ACHN (cell line): ENCODE measurements at regions not wholly inside any gene's neighbourhood (a gene's known extent, or its start where the extent isn't known, plus 50 kb on each side); places are given as distances from the start of the nearest gene placed in this dataset.
A peak's percentile ranks its signal among the peaks of the same experiment; 100 is the strongest.
"Not testable (repeated sequence)": the region's sequence is repeated elsewhere in the genome, so short reads cannot be mapped to it uniquely, and the experiment has no call there.

Source experiments
- DNase-seq: peaks from one replicate; pipeline ENCODE4 v3.0.0-alpha.2; 2015
- in situ Hi-C: cut with HindIII; loops from 2 replicates; pipeline ENCODE4 v1.10.0; 2017; ENCODE audit warnings: low sequenced_read_pairs, low pct_ligation_motif_present, low pct_unique_long_range_greater_than_20kb

GRCh38 chr13:50203256-50203941, 188.2 kb downstream of the KCNRG start:
- in situ Hi-C loops: no loop called here
- no peak for DNase-seq

GRCh38 chr13:50205581-50205980, 190.3 kb downstream of the KCNRG start:
- DNase-seq: no peak
- in situ Hi-C loops: no loop called here

GRCh38 chr13:50208826-50209335, 193.6 kb downstream of the KCNRG start:
- peak; percentile 50 for DNase-seq
- in situ Hi-C loops: no loop called here

- in situ Hi-C loops: no loop called here
Observed at GRCh38 chr13:50209631-50210030, 194.4 kb downstream of the KCNRG start.

GRCh38 chr13:50213526-50213925, 198.3 kb downstream of the KCNRG start:
- DNase-seq: no peak
- in situ Hi-C loops: no loop called here

More at GRCh38 chr13:50209631-50210030, 194.4 kb downstream of the KCNRG start:
- DNase-seq: no peak

- no peak for DNase-seq
- in situ Hi-C loops: no loop called here
Observed at GRCh38 chr13:50214514-50214913, 199.3 kb downstream of the KCNRG start.

GRCh38 chr13:50215399-50215798, 200.2 kb downstream of the KCNRG start:
- in situ Hi-C loops: no loop called here
- no peak for DNase-seq

GRCh38 chr13:50219743-50220142, 204.5 kb downstream of the KCNRG start:
- DNase-seq: no peak
- in situ Hi-C loops: no loop called here

GRCh38 chr13:50220938-50221337, 205.7 kb downstream of the KCNRG start:
- in situ Hi-C loops: no loop called here
- no peak for DNase-seq

- no peak for DNase-seq
- in situ Hi-C loops: no loop called here
Observed at GRCh38 chr13:50222569-50223332, 207.5 kb downstream of the KCNRG start.

- in situ Hi-C loops: no loop called here
- DNase-seq: no peak
Observed at GRCh38 chr13:50224534-50224933, 209.3 kb downstream of the KCNRG start.

- DNase-seq: no peak
- in situ Hi-C loops: no loop called here
Observed at GRCh38 chr13:50225193-50226155, 210.2 kb downstream of the KCNRG start.

GRCh38 chr13:50226515-50227155, 211.4 kb downstream of the KCNRG start:
- no peak for DNase-seq
- in situ Hi-C loops: no loop called here

- in situ Hi-C loops: no loop called here
- DNase-seq: no peak
Observed at GRCh38 chr13:50227361-50227760, 212.1 kb downstream of the KCNRG start.

GRCh38 chr13:50228527-50228926, 213.3 kb downstream of the KCNRG start:
- in situ Hi-C loops: no loop called here
- DNase-seq: no peak

GRCh38 chr13:50229960-50230661, 214.9 kb downstream of the KCNRG start:
- DNase-seq: no peak
- in situ Hi-C loops: no loop called here

- in situ Hi-C loops: no loop called here
- DNase-seq: no peak
Observed at GRCh38 chr13:50230662-50230978, 215.4 kb downstream of the KCNRG start.

GRCh38 chr13:50233574-50233973, 218.3 kb downstream of the KCNRG start:
- DNase-seq, in situ Hi-C loops: not testable (repeated sequence)
